ENCODE measurements at regions not wholly inside any gene's neighbourhood (a gene's known extent, or its start where the extent isn't known, plus 50 kb on each side); places are given as distances from the start of the nearest gene placed in this dataset.

DNA sequence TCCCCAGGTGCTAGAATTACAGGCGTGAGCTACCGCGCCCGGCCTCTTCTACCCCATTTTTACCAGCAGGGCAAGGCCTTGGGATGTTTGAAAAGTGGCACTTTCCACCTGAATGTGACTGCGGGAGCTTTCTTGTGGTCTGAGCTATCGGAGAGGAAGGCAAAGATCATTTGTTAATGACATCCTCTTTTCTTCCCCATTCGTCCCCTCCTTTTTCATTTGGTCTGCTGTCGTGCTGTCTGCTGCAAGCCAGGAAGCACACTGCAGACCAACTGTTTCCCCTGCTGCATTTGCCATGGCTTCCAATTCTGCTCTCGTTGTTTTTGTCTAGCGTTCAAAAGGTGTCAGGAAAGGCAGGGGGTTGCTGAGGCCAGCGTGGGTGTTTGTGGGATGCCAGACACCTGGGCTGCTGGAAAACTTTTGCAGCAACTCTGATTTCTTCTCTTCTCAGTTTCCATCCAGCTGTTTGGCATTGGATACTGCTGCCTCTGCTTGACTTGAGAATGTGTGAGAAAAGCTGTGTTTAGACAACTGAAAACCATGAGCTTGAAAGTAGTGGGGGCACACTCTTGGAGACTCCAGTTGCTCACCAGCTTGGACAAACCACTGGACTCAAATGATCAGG, 196.4 kb upstream of the MSX2 start:
- DNase-seq (ENCODE audit: insufficient read length, low spot score) (no peak), FAIRE-seq (no peak)
- no peak for TF ChIP-seq CTCF (IDR thresholded peaks at IDR 0.05; ENCODE audit: insufficient read depth, missing control alignments)

DNA sequence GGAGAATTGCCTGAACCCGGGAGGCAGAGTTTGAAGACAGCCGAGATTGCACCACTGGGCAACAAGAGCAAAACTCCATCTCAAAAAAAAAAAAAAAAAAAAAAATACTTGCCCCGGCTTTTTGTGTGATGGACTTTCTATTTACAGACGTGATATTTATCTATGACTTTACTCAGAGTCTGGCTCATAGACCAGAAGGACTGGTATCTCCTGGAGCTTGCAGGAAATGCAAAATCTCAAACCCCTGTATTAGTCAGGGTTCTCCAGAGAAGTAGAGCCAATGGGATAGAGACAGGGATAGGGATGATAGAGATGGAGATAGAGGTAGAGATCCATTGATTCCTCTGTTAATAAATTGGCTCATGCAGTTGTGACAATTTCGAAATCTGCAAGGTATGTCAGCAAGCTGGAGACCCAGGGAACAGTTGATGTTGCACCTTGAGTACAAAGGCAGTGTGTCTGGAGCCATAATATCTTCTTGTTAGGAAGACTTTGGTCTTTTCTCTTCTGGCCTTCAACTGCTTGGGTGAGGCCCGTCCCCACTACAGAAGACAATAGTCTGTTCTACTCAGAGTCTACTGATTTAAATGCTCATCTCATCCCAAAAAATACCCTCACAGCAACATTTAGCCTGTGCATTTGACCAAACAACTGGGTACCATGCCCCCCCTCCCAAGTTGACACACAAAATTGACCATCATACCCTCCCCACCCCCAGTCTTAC, 195.4 kb upstream of the MSX2 start:
- DNase-seq (ENCODE audit: insufficient read length, low spot score) (no peak), FAIRE-seq (no peak)
- TF ChIP-seq CTCF (IDR thresholded peaks at IDR 0.05; ENCODE audit: insufficient read depth, missing control alignments): no peak

DNA sequence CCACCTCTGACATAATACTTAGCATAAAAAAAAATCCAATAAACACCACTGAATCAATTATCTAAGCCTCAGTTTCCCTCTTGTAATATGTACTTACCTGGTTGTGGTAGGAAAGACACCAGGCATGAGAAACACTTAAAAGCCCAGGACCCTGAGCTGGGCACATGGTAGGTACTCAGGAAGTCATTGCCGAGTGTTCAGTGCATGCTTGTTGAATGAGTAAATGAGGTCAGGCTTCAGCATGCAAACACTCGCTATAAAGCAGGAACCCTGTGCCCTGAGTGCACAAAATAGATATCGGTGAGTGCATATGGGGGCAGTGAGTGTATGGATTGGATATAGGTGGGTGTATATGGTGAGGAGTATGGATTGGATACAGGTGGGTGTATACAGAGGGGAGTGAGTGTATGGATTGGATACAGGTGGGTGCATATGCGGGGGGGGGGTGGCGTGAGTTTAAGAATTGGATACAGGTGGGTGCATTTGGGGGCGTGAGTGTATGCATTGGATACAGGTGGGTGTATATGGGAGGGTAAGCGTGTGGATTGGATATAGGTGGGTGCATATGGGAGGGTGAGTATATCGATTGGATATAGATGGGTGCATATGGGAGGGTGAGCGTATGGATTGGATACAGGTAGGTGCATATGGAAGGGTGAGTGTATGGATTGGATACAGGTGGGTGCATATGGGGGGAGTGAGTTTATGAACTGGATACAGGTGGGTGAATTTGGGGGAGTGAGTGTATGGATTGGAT, 194.3 kb upstream of the MSX2 start:
- no peak for TF ChIP-seq CTCF (IDR thresholded peaks at IDR 0.05; ENCODE audit: insufficient read depth, missing control alignments)
- FAIRE-seq (no peak), DNase-seq (ENCODE audit: insufficient read length, low spot score) (no peak)

GRCh38 chr5:174531782-174532191, 192.6 kb upstream of the MSX2 start:
- FAIRE-seq (no peak), DNase-seq (ENCODE audit: insufficient read length, low spot score) (no peak)
- TF ChIP-seq CTCF (IDR thresholded peaks at IDR 0.05; ENCODE audit: insufficient read depth, missing control alignments): no peak

GRCh38 chr5:174532455-174533453, 191.6 kb upstream of the MSX2 start:
- TF ChIP-seq CTCF (IDR thresholded peaks at IDR 0.05; ENCODE audit: insufficient read depth, missing control alignments): no peak
- DNase-seq (ENCODE audit: insufficient read length, low spot score) (no peak), FAIRE-seq (no peak)

DNA sequence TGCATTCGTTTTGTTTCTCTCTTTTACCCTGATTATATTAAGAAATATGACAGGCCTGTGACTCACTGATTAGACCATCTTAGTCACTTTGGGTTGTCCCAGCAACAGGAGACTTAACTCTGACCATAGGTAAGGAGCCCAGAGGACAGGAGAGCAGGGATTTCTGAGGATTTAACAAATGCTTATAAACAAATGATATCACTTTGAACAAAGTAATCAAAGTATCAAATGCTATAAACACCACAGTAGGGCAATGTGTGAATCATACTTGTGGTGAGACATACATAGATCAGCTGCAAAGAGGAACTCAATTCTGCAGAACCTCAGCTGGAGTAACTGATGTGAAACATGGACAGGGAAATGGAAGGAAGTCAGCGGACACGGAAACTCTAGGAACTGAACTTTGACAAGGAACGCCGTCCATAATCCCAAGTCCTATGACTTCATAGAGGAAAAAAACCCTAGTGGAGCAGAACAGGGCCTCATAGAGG, 190.6 kb upstream of the MSX2 start:
- no peak for DNase-seq (ENCODE audit: insufficient read length, low spot score)
- FAIRE-seq: no peak
- TF ChIP-seq CTCF (IDR thresholded peaks at IDR 0.05; ENCODE audit: insufficient read depth, missing control alignments): no peak

All from D721Med (cell line).